ENCODE measurements at regions not wholly inside any gene's neighbourhood (a gene's known extent, or its start where the extent isn't known, plus 50 kb on each side); places are given as distances from the start of the nearest gene placed in this dataset.

GRCh38 chr15:69845159-69845558 lies 252.6 kb downstream of the TLE3 start:
- no peak for DNase-seq (ENCODE audit: low read depth)

GRCh38 chr15:69847625-69848024 lies 250.1 kb downstream of the TLE3 start:
- no peak for DNase-seq (ENCODE audit: low read depth)

- no peak for DNase-seq (ENCODE audit: low read depth)
These were observed 249.6 kb downstream of the TLE3 start for GRCh38 chr15:69848096-69848495.

GRCh38 chr15:69848551-69849231 lies 249.0 kb downstream of the TLE3 start:
- DNase-seq (ENCODE audit: low read depth) = no peak

GRCh38 chr15:69849232-69849610 lies 248.5 kb downstream of the TLE3 start:
- DNase-seq (ENCODE audit: low read depth) = no peak

GRCh38 chr15:69852482-69852881 lies 245.2 kb downstream of the TLE3 start:
- no peak for DNase-seq (ENCODE audit: low read depth)

- no peak for DNase-seq (ENCODE audit: low read depth)
These were observed 244.8 kb downstream of the TLE3 start for GRCh38 chr15:69852916-69853315.

- no peak for DNase-seq (ENCODE audit: low read depth)
These were observed 244.2 kb downstream of the TLE3 start for GRCh38 chr15:69853544-69853951.

GRCh38 chr15:69854001-69854400 lies 243.7 kb downstream of the TLE3 start:
- no peak for DNase-seq (ENCODE audit: low read depth)

GRCh38 chr15:69854521-69855181 lies 243.1 kb downstream of the TLE3 start:
- DNase-seq (ENCODE audit: low read depth) = no peak

GRCh38 chr15:69855258-69856000 lies 242.3 kb downstream of the TLE3 start:
- DNase-seq (ENCODE audit: low read depth) = no peak

- no peak for DNase-seq (ENCODE audit: low read depth)
These were observed 240.5 kb downstream of the TLE3 start for GRCh38 chr15:69857250-69857649.

- no peak for DNase-seq (ENCODE audit: low read depth)
These were observed 239.9 kb downstream of the TLE3 start for GRCh38 chr15:69857686-69858391.

- DNase-seq (ENCODE audit: low read depth) = no peak
These were observed 239.3 kb downstream of the TLE3 start for GRCh38 chr15:69858456-69858855.

GRCh38 chr15:69859866-69860265 lies 237.9 kb downstream of the TLE3 start:
- DNase-seq (ENCODE audit: low read depth) = no peak

- DNase-seq (ENCODE audit: low read depth) = no peak
These were observed 237.4 kb downstream of the TLE3 start for GRCh38 chr15:69860321-69860720.

GRCh38 chr15:69860921-69861320 lies 236.8 kb downstream of the TLE3 start:
- no peak for DNase-seq (ENCODE audit: low read depth)

GRCh38 chr15:69861331-69862171 lies 236.2 kb downstream of the TLE3 start:
- DNase-seq (ENCODE audit: low read depth) = no peak

- DNase-seq (ENCODE audit: low read depth) = no peak
These were observed 235.2 kb downstream of the TLE3 start for GRCh38 chr15:69862540-69862939.

- no peak for DNase-seq (ENCODE audit: low read depth)
These were observed 234.3 kb downstream of the TLE3 start for GRCh38 chr15:69863446-69863845.

- no peak for DNase-seq (ENCODE audit: low read depth)
These were observed 232.3 kb downstream of the TLE3 start for GRCh38 chr15:69865369-69865768.

GRCh38 chr15:69868756-69869155 lies 229.0 kb downstream of the TLE3 start:
- DNase-seq (ENCODE audit: low read depth) = no peak
